ENCODE measurements at regions not wholly inside any gene's neighbourhood (a gene's known extent, or its start where the extent isn't known, plus 50 kb on each side); places are given as distances from the start of the nearest gene placed in this dataset.
"Not testable (repeated sequence)": the region's sequence is repeated elsewhere in the genome, so short reads cannot be mapped to it uniquely, and the experiment has no call there.

DNA sequence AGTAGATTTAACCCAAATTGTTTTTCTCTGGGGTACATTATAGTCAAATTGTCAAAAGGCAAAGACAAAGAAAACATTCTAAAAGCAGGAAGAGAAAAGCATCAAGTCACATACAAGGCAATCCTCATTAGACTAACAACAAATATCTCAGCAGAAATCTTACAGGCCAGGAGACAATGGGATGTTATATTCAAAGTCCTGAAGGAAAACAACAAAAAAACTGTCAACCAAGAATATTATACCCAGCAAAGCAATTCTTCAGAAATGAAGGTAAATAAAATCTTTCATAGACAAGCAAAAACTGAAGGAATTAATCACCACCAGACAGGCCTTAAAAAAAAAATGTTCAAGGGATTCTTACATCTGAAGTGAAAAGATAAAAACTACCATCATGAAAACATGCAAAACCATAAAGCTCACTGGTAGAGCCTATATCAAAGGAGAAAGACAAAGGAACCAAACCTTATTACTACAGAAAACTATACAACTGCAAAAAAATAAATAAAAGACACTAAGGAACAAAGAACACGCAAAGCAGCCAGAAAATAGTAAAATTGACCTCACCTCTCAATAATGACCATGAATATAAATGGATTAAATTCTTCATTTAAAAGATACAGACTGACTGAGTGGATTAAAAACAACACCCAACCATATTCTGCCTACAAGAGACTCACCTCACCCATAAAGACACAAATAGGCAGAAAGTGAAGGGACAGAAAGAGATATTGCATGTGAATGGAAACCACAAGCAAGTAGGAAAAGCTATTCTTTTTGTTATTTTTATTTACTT is 113.8 kb upstream of the ZC3H11B start:
- DNase-seq (ENCODE audit: low read depth), result no peak

DNA sequence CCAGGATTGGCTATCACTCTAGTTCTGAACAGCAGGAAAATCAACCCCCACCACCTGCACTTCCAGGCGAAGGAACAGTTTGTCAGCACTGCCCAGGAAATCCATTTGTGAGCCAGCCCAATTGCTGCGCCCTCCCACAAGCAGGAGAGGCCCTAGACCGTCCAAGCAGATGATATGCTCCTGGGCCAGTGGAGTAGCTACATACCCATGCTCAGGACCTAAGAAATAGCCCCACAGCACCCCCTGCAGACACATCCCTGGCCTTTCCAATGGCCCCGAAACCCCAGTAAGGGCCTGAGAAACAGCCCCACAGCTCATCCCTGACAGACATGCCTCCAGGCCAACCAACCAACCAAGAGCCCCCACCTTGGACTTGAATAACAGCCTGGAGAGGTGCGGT is 111.5 kb upstream of the ZC3H11B start:
- DNase-seq (ENCODE audit: low read depth), result no peak

DNA sequence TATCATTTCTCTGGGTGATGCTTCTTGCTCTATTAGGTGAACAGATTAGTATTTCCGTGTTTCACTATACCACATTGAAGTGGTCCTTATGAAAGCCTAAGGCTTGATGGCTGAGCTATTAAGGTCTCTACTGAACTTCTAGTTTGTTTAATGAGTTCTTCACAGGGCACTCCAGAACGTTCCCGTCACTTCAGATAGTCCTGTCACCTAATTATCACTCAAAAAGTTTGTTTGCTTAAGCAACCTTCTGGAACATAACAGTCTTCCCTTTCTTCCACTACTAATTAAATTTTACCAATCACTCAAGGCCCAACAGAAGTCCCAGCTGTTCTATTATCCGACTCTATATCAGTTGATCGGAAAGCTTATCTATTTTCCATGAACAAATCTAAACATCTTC is 104.6 kb upstream of the ZC3H11B start:
- DNase-seq (ENCODE audit: low read depth), result no peak

DNA sequence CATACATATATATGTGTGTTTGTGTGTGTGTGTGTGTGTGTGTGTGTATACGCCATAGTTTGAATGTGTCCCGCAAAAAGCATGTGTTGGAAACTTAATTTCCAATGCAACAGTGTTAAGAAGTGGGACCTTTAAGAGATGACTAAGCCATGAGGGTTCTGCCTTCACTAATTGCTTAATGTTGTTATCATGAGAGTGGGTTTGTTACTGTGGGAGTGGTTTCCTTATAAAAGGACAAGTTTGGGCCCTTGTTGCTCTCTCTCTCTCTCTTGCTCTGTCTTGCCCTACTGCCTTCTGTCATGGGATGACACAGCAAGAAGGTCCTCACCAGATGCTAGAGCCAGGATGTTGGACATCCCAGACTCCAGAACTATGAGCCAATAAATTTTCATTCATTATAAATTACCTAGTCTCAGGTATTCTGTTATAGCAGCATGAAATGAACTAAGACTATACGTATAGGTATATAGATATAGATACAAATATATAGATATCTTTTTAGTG is 103.8 kb upstream of the ZC3H11B start:
- no peak for DNase-seq (ENCODE audit: low read depth)

DNA sequence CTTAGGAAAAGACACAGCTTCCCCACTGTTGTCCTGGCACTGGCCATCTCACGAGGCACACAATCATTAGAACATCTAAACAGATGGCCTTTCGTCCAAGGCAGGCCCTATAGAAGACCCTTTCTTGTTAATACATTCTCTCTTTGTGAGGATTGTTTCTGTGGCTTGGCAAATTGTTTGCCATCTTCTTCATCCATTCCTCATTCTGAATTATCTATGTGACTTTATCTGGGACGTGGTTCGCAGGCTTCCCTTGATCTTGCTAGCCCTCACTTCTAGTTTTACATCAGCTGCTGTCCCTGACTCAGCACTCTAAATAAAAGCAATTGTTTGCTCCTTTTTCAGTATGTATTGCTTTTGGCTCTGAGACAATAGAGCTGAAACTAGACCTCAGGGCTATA is 101.1 kb upstream of the ZC3H11B start:
- no peak for DNase-seq (ENCODE audit: low read depth)

DNA sequence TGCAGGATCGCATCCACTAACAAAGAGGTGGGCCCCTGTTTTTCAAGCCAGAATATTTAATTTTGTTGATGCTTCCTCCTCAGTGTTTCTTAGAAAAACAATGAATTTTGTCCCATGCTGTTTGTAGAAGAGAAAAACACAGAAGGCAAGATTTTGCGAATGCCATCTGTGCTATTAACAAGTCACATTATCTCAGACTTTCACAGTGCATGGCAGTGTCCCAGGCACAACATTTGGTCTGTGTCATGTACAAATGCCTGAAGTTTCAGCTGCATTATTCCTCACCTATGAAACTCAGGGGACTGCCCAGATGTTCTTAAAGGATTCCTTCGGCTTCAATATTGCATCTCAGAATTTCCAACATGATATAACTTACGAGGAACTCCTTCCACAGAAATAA is 99.6 kb upstream of the ZC3H11B start:
- DNase-seq (ENCODE audit: low read depth), result no peak

DNA sequence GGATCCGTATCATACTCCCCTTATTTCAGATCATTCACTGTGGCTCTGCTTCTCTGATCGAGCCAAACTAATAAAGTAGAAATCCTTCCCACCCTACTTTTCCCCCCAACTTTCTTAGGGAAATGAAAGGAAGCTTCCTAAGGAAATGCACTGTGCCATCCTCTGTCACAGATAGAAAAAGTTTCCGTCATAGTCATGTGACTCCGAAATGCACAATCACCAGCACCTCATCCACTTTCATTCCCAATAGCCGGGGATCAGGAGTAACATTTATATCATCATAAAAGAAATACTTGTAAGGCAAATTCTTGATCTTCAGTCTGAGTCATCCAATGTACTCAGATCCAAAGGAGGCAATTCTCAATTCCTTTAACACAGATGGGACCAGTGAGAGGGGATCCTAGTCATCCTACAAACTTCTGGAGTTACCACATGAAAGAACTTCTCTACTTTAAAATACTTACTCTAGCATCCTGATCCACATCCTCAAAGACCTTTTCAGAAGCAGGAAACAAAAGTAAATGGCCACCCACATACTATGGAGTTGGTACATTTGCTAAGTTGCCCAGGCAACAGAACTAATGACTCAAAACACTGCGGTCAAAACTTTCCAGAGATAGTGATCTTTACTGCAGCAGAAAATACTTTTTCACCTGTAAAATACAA is 97.8 kb upstream of the ZC3H11B start:
- peak; percentile 97 for DNase-seq (ENCODE audit: low read depth)

DNA sequence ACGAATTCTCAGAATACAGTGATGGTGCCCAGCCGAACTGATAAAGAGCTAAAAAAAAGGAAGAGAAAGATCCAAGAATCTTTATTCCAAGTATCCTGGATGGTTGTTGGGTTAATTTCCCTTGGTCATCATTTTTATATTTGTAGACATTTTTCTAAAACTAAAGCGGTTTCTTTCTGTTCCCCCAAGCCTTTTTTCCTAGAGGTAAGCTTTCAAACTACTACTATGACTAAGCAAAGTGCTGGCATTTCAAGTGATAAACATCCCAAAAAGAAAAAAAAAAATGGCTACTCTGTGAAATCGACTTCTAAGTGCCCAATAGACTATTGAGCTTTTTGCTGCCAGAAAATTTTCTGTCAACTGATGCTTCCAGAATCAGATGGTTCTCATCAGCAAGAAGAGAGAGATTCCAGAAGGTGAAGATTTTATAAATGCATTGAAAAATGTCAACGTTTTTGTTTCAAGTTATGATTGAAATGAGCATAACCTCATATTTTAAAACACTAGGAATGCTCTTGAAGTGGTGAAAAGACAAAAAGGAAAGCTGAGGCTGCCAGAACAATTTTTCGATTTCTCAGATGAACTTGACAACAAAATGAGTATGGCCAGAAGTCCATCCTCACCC is 96.1 kb upstream of the ZC3H11B start:
- no peak for DNase-seq (ENCODE audit: low read depth)

DNA sequence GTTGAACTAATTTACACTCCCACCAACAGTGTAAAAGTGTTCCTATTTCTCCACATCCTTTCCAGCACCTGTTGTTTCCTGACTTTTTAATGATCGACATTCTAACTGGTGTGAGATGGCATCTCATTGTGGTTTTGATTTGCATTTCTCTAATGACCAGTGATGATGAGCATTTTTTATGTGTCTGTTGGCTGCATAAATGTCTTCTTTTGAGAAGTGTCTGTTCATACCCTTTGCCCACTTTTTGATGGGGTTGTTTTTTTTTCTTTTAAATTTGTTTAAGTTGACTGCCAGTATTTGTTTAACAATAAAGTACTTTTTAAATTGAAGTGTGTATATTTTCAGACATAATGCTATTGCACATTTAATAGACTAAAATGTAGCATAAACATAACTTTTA is 95.0 kb upstream of the ZC3H11B start:
- not testable (repeated sequence) for DNase-seq (ENCODE audit: low read depth)

DNA sequence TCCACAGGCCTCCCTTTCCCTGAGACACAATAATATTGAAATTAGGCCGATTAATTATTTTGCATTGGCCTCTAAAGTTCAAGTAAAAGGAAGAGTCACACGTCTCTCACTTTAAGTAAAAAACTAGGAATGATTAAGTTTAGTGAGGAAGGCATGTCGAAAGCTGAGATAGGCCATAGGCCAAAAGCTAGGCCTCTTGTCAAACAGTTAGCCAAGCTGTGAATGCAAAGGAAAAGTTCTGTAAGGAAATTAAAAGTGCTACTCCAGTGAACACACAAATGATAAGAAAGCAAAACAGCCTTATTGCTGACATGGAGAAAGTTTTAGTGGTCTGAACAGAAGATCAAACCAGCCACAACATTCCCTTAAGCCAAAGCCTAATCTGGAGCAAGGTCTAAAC is 91.4 kb upstream of the ZC3H11B start:
- DNase-seq (ENCODE audit: low read depth), result not testable (repeated sequence)

DNA sequence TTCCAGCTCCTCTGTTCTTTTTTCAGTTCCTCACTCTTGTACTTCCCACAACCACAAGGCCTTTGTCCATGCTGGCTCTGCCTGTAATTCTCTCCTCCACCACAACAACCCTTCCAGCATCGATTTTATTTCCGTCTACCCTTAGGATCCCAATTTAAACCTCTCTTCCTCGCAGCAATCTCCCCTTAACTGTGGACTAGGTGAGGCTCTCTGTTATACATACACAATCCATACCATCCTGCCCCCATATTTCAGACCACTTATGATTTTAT is 90.4 kb upstream of the ZC3H11B start:
- no peak for DNase-seq (ENCODE audit: low read depth)

DNA sequence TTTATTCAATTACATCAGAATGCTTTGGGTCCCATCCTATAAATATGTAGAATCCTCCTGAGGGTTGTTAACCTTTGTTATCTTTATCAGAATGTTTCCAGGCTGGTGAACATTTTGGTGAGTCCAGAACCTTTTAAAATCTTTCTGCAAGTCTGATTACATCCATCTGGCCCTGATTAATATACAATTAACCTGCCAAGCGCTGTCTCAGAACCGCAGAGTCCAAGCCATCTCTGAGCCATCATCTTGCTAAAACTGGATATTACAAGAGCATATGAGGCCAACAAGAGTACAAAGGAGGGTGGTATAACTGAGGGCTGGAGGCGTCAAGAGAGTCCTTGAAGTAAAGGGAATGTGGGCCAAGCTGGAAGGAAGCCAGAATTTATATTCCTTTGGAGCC is 88.6 kb upstream of the ZC3H11B start:
- no peak for DNase-seq (ENCODE audit: low read depth)

DNA sequence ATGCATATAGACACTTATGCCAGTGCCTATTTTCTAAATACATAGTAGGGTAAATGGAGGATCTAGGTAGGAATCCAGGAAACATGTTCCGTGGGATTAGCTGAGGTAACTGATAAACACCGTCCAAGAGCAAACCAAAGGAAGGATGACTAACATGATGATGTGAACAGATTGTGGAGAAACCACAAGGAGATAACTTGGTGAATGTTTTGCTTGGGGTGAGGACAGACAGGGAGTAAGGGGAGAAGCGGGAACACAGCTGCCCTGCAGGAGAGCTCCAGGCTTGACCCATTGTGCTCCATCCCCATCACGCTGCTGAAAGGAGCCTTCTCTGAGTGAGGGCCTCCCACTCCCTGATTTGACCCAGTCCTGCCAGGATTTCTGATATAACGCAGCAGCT is 87.0 kb upstream of the ZC3H11B start:
- peak; percentile 91 for DNase-seq (ENCODE audit: low read depth)

DNA sequence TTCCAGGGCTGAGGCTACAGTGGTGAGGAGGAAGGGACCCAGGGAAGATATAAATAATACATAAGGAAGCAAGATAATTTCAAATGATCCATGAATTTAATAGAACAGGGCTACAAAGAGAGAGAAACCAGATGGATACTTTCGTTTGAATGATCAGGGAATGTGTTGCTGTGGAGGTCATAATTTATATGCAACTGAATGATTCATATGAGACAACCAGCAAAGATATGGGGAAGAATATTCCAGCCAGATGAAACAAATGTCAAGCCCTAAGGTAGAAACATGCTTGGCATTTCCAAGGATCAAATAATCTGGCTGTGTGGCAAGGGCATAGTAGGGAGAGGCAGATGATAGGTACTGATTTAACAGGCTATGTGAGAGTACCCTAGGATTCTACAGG is 84.8 kb upstream of the ZC3H11B start:
- no peak for DNase-seq (ENCODE audit: low read depth)

DNA sequence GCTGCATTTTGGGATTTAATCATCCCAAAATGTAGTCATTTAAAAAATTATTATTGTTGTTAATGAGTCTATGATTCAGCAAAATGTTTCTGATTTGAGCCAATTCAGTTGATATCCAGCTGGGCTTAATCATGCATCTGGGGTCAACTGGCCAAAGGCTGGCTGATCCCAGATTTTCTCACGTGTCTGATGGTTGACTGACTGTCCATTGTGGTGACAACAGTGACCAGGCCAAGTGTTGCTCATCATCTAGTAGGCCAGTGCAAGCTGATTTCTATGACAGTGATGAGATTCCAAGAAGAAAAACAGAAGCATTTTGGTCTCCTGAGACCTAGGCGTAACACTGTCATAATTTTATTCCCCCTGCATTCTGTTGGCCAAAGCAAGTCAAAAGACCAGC is 80.1 kb upstream of the ZC3H11B start:
- no peak for DNase-seq (ENCODE audit: low read depth)

DNA sequence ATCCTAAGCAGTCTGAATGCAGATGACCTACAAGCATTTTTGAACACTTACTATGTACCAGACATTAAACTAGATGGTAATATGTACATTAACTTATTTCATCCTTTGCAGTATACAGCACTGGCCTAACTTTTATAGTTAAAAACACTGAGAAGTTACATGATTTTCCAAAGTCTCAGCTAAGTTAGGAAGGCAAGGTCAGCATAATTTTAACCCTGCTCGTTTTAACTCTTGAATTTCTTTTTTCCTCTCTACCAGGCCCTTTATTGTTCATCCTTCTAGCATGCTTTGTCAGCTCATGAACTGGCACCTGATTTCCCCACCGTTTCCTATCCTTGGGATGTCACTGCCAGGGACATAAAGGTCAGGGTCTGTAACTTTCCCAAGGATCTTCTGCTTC is 76.9 kb upstream of the ZC3H11B start:
- DNase-seq (ENCODE audit: low read depth), result no peak

DNA sequence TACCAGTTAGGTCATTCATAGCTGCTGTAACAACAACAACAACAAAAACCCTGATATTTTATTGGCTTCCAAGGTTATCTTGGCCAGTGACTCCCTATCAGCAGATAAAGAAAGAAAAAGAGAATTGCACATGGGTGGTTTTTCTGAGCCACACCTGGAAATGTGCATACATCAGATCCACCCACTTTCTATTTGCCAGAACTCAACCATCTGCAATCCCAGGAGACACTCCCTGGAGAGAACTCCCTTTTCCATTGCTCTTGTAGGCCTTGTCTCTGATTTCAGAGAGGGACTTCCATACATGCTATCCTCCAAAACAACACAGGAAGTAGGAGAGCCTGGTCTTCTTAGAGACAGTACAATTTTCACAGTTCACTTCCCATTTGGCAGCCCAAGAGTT is 74.9 kb upstream of the ZC3H11B start:
- DNase-seq (ENCODE audit: low read depth), result no peak

DNA sequence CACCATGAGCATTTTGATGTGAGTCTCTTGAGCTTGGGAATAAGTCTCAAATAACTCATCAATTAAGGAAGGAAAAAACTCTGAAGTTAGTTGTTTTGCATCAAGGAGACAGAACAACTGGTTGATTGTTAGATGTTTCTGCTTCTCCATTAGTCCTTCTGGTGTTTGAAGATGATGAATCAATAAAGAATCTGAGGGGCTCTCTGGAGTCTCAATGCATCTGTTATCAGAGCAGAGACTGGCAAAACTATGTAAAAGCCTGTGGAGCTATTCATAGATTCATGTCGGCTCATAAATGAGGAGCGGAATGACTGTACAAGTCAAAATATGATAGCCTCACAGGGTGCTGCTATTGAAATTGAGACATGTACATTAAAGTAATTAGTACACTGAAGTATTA is 73.3 kb upstream of the ZC3H11B start:
- no peak for DNase-seq (ENCODE audit: low read depth)

DNA sequence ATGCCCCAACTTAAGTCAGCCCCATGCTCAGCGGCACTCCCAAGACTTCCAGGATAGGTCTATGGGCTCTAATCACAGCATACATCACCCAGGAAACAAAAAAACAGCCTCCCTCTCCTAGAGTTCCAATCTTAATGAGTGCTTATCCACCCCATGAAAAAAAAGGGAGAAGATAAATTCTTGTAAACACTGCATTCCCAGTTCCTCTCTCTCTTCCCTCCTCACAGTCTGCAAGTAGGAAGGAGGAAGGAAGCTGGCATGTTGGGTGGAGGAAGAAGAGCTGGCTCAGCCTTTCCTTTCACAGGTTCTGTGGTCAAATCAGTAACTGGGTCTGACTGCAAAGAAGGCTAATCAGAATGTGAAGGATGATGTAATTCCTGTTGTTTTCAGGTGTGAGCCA is 69.9 kb upstream of the ZC3H11B start:
- DNase-seq (ENCODE audit: low read depth), result no peak

DNA sequence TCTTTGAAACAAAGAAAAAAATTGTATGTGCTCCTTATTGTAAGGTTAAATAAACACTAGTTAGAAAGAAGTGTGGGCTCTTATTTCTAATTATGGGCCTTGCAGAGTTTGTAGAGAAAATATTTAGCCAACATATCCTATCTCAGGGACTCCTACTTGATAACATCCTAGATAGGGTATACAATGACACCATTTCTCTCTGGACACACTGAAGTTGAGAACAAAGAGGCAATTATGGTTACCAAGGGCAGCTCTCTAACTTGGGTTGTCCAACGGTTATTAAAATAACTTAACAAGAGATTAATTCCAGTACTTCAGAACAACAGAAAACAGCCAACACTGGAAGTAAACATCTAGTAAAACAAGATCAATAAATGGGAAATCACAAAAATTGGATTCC is 69.0 kb upstream of the ZC3H11B start:
- no peak for DNase-seq (ENCODE audit: low read depth)

DNA sequence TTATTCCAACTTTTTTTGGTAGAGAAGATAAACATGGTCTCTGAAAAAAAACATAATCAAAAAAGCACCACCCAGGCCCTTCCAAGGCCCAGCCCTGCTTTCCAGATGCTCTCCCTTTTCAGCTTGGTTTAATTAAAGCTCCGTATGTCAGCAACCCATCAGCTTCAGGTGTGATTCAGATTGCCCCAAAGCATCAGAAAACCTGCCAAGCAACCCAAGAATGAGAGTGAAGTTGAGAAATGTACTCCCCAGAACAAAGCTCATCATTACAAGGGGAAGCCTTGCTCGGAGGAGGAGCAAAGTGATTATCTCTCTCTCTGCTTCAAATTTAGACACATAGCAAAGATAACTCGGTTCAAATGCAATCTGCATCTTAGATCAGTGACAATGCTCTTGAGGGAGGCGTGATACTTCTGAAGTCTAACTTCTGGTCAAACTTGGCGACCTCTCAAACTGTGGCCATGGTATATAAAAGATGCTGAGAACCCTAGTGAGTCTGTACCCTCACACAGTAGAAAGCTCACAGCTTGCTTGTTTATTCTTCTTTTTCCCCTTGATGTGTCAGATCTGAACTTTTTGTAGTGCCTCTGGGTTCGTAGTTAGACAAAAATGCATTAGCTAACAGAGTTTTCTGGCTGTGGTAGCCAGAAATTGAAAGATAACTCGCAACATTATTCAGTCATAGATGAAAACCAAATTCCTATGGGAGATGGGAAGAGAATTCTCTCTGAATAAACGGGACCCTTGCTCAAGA is 63.3 kb upstream of the ZC3H11B start:
- no peak for DNase-seq (ENCODE audit: low read depth)

DNA sequence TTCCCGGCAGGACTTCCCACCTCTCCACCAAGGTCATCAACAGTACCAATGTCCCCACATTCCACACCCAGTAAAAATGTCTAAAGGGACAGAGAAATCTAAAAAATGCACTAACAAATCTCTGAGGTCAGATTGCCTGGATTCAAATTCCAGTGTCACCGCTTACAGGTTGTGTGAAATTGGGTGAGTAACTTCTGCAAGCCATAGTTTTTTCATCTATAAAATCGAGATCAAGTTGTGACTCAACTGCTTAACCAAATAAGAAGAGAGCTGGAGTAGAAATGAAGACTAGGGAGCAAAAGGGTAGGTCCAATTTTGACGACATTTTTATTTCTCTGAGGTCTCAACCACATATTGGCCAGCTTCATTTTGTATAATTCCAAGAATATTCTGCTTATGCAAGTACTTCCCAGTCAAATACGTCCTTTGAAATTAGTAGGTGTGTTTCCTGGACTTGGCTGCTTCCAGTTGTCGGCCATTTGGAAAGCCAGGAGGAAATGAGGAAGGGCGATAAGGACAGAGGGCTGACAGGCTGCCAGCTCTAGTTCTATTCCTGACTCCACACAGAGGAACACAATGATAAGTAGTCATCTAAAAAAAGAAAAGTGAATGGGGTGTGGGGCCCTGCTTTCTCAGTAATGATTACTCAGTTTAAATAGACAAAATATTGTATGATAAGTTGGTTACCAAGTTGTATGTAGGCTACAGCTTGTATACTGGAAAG is 57.7 kb upstream of the ZC3H11B start:
- no peak for DNase-seq (ENCODE audit: low read depth)

Measured in non-pigmented ciliary epithelial cell (primary cell).